ENCODE measurements at regions not wholly inside any gene's neighbourhood (a gene's known extent, or its start where the extent isn't known, plus 50 kb on each side); places are given as distances from the start of the nearest gene placed in this dataset.
"Not testable (repeated sequence)": the region's sequence is repeated elsewhere in the genome, so short reads cannot be mapped to it uniquely, and the experiment has no call there.

GRCh38 chr11:37263467-37263866 lies 665.4 kb upstream of the RAG2 start:
- TF ChIP-seq CTCF (IDR thresholded peaks at IDR 0.05; ENCODE audit: insufficient read depth, low read depth, low read length); EZH2 (IDR thresholded peaks at IDR 0.05; ENCODE audit: insufficient read depth, low read length): not testable (repeated sequence)
